ENCODE measurements at regions not wholly inside any gene's neighbourhood (a gene's known extent, or its start where the extent isn't known, plus 50 kb on each side); places are given as distances from the start of the nearest gene placed in this dataset.

DNA sequence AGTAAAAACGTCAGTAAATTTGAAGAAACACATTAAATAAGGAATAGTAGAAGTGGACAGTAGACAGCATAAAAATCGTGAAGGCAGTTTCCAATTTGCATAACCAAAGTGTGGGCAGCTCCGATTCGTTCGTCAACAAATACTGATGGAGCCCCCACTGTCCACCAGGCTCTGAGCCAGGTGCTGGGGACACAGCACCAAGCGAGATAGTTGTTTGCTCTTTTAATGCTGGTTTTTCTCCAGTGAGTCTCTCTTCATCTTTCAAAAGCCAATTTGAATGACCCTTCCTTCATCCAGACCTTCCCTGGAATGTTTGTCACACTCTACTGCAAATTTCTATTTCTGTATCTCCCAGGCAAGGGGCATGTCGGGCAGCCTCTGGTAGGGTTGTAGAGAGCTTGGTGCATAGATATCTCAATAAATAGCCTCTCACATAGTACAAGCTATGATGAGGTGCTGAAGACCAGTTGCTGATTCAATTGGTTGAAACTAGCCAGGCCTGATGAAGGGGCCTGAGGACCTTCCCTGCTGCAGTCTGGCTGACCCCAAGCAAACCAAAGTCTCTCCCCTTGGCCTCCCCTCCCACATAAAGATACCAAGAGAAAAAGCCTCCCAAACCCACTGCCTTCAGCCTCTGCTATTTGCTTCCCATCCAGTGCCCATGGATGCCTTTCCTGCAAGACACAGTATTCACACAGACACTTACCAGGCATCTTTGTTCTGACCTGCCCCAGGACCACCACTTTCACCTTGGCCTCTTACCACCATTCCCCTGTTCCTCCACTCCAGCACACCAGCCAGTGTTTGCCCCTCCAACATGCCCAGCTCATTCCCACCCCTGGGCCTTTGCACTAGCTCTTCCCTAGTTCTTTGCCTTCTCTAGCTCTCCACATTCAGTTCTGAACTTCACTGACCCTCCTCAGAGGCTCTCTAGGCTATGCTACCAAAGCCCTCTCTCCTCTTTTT lies 125.2 kb downstream of the CEBPB start:
- peak; percentile 2 for DNase-seq
- Histone ChIP-seq H3K9me3 (no peaks in the 10 kb centered on the region), H3K4me1 (peaks cover 4 to 14% (median 5%) of the 10 kb centered on the region in 4 donors), H3K36me3 (no peaks in the 10 kb centered on the region), H3K27ac (no peak overlapping the region), H3K4me3 (no peak overlapping the region), H3K27me3 (no peaks in the 10 kb centered on the region)
- in situ Hi-C loops (cut with MboI; ENCODE audit: low pct_ligation_motif_present in 1 of 4, low pct_unique_long_range_greater_than_20kb in 1 of 4, low sequenced_read_pairs in 3 of 4) (no loop called here), intact Hi-C loops (cut with DNase I; ENCODE audit: low total_unique reads) (no loop called here)
- 65 to 86% methylated on average over 5 to 7 of the region's 7 CpGs for WGBS, 2 donors (ENCODE audit: low coverage in 1 of 2)
- no peak for TF ChIP-seq POLR2A (IDR thresholded peaks at IDR 0.05)
- no peak for TF ChIP-seq CTCF (IDR thresholded peaks at IDR 0.05)
- TF ChIP-seq POLR2AphosphoS5 (IDR thresholded peaks at IDR 0.05): no peak
- no peak for TF ChIP-seq EP300 (IDR thresholded peaks at IDR 0.05; ENCODE audit: low read depth)

DNA sequence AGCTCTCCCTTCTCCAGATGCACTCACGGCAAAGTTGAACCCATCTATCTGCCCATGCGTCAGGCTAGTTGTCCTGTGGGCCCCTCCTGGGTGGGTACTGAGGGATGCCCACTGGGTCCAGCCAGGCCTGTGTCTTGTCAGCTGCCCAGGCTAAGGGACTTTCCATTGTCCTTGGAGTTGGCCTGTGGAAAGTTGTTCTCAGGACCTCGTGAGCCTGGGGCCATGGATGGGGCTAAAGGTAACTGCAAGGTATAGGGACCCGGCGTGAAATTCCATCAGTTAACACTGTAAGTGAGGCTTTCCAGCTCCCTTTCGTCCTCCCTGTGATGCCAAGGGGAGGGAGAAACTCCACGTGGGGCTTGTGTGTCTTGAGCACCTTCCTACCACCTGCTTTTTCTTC lies 126.5 kb downstream of the CEBPB start:
- in situ Hi-C loops (cut with MboI; ENCODE audit: low pct_ligation_motif_present in 1 of 4, low pct_unique_long_range_greater_than_20kb in 1 of 4, low sequenced_read_pairs in 3 of 4): no loop called here
- Histone ChIP-seq H3K9me3 (no peaks in the 10 kb centered on the region), H3K27me3 (no peaks in the 10 kb centered on the region), H3K27ac (no peak overlapping the region), H3K4me3 (no peak overlapping the region), H3K36me3 (no peaks in the 10 kb centered on the region), H3K4me1 (peaks cover 8 to 26% (median 13%) of the 10 kb centered on the region in 4 donors)
- intact Hi-C loops (cut with DNase I; ENCODE audit: low total_unique reads): no loop called here
- DNase-seq: peak; percentile 4
- WGBS, 2 donors (ENCODE audit: low coverage in 1 of 2): 43 to 88% methylated on average over 1 to 7 of the region's 7 CpGs
- TF ChIP-seq CTCF (IDR thresholded peaks at IDR 0.05) (no peak), POLR2A (IDR thresholded peaks at IDR 0.05) (no peak), POLR2AphosphoS5 (IDR thresholded peaks at IDR 0.05) (no peak), EP300 (IDR thresholded peaks at IDR 0.05; ENCODE audit: low read depth) (no peak)

DNA sequence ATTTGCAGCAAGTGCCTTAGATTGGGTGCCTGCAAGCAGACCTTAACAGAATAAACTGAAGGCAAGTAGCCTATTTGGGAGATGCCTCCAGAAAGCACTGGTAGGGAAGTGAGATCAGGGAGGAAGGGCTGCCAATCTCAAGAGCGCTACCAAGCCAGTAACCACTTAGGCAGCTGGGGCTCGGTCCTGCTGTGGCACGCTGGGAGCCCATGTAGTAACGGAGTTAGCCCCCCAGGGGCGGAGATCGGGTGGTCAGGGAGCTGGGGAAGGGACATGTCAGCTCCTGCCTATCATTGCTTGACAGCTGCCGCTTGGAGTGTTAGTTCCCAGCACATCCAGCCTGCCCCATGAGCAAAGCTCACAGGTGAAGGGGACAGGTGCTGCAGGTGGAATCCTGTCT lies 127.0 kb downstream of the CEBPB start:
- H3K4me1 ChIP-seq: peaks cover 4 to 23% (median 12%) of the 10 kb centered on the region in 4 donors
- no peak overlapping the region for H3K27ac ChIP-seq
- H3K27me3 ChIP-seq: no peaks in the 10 kb centered on the region
- intact Hi-C loops (cut with DNase I; ENCODE audit: low total_unique reads) (no loop called here), in situ Hi-C loops (cut with MboI; ENCODE audit: low pct_ligation_motif_present in 1 of 4, low pct_unique_long_range_greater_than_20kb in 1 of 4, low sequenced_read_pairs in 3 of 4) (no loop called here)
- H3K4me3 ChIP-seq: no peak overlapping the region
- WGBS, 2 donors (ENCODE audit: low coverage in 1 of 2): 57% methylated on average over 7 of the region's 7 CpGs; no CpG with 5 or more reads in 1 of the 2 donors
- H3K36me3 ChIP-seq: no peaks in the 10 kb centered on the region
- DNase-seq: peak; percentile 7
- no peak for TF ChIP-seq EP300 (IDR thresholded peaks at IDR 0.05; ENCODE audit: low read depth)
- no peak for TF ChIP-seq POLR2A (IDR thresholded peaks at IDR 0.05)
- TF ChIP-seq POLR2AphosphoS5 (IDR thresholded peaks at IDR 0.05): no peak
- TF ChIP-seq CTCF (IDR thresholded peaks at IDR 0.05): no peak
- H3K9me3 ChIP-seq: no peaks in the 10 kb centered on the region

GRCh38 chr20:50318710-50319109 lies 128.1 kb downstream of the CEBPB start:
- H3K9me3 ChIP-seq: no peaks in the 10 kb centered on the region
- H3K27ac ChIP-seq: no peak overlapping the region
- in situ Hi-C loops (cut with MboI; ENCODE audit: low pct_ligation_motif_present in 1 of 4, low pct_unique_long_range_greater_than_20kb in 1 of 4, low sequenced_read_pairs in 3 of 4): no loop called here
- TF ChIP-seq POLR2A (IDR thresholded peaks at IDR 0.05) (no peak), EP300 (IDR thresholded peaks at IDR 0.05; ENCODE audit: low read depth) (no peak), POLR2AphosphoS5 (IDR thresholded peaks at IDR 0.05) (no peak), CTCF (IDR thresholded peaks at IDR 0.05) (no peak)
- no peak overlapping the region for H3K4me3 ChIP-seq
- DNase-seq: peak; percentile 10
- H3K27me3 ChIP-seq: no peaks in the 10 kb centered on the region
- H3K36me3 ChIP-seq: no peaks in the 10 kb centered on the region
- intact Hi-C loops (cut with DNase I; ENCODE audit: low total_unique reads): no loop called here
- peaks cover 4 to 21% (median 11%) of the 10 kb centered on the region in 4 donors for H3K4me1 ChIP-seq
- WGBS, 2 donors (ENCODE audit: low coverage in 1 of 2): 64% methylated on average over 6 to 8 of the region's 8 CpGs
